ENCODE measurements at regions not wholly inside any gene's neighbourhood (a gene's known extent, or its start where the extent isn't known, plus 50 kb on each side); places are given as distances from the start of the nearest gene placed in this dataset.
A peak's percentile ranks its signal among the peaks of the same experiment; 100 is the strongest.

DNA sequence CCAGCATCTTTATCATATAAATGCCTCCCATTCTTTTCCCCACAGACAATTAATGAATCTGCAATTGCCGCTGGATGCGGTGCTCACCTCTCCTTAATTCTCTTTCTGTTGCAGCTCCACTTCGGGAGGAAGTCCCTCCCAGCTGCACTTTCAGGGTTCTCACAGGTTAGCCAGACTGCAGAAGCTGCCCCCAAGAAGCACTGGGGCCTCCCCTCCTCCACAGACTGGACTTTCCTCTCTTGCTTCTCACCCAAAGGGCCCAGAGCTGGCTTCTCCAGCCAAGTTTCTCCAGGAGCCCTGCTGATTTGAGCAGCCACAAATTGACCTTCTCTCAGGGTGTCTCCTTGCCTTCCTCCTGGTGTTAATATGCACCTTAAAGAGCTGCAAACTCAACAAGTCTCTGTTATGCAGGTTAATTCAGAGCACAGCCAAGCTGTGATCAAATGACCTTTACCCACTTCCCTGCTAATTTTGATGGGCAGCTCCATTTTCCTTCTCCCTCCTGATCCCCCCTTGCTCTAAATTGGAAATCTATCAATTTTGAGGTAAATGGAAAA, 298.9 kb downstream of the BUD13 start:
- Histone ChIP-seq H3K9me3 (ENCODE audit: control insufficient read depth in 2 of 3, insufficient read depth in 1 of 3, low read length in 3 of 3) (no peaks in the 10 kb centered on the region), H3K36me3 (ENCODE audit: control insufficient read depth in 2 of 3, insufficient read depth in 3 of 3, low read length in 3 of 3) (no peaks in the 10 kb centered on the region), H3K27me3 (ENCODE audit: control insufficient read depth, insufficient read depth, low read length) (no peaks in the 10 kb centered on the region), H3K4me1 (ENCODE audit: control insufficient read depth in 2 of 3, insufficient read depth in 2 of 3, low read depth in 1 of 3, low read length in 3 of 3) (peaks cover 0 to 12% (median 4%) of the 10 kb centered on the region in 3 donors), H3K27ac (ENCODE audit: low read depth in 2 of 2, low read length in 2 of 2) (no peak overlapping the region), H3K4me3 (ENCODE audit: low read length in 3 of 3) (no peak overlapping the region), H3K9ac (ENCODE audit: low read length in 3 of 3) (no peak overlapping the region)
- TF ChIP-seq, protein P1, sequence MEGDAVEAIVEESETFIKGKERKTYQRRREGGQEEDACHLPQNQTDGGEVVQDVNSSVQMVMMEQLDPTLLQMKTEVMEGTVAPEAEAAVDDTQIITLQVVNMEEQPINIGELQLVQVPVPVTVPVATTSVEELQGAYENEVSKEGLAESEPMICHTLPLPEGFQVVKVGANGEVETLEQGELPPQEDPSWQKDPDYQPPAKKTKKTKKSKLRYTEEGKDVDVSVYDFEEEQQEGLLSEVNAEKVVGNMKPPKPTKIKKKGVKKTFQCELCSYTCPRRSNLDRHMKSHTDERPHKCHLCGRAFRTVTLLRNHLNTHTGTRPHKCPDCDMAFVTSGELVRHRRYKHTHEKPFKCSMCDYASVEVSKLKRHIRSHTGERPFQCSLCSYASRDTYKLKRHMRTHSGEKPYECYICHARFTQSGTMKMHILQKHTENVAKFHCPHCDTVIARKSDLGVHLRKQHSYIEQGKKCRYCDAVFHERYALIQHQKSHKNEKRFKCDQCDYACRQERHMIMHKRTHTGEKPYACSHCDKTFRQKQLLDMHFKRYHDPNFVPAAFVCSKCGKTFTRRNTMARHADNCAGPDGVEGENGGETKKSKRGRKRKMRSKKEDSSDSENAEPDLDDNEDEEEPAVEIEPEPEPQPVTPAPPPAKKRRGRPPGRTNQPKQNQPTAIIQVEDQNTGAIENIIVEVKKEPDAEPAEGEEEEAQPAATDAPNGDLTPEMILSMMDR (IDR thresholded peaks at IDR 0.05; ENCODE audit: borderline replicate concordance, extremely low read depth, insufficient read depth), result no peak
- DNase-seq (no peak), FAIRE-seq (no peak)
- intact Hi-C loops (cut with DNase I), result no loop called here

DNA sequence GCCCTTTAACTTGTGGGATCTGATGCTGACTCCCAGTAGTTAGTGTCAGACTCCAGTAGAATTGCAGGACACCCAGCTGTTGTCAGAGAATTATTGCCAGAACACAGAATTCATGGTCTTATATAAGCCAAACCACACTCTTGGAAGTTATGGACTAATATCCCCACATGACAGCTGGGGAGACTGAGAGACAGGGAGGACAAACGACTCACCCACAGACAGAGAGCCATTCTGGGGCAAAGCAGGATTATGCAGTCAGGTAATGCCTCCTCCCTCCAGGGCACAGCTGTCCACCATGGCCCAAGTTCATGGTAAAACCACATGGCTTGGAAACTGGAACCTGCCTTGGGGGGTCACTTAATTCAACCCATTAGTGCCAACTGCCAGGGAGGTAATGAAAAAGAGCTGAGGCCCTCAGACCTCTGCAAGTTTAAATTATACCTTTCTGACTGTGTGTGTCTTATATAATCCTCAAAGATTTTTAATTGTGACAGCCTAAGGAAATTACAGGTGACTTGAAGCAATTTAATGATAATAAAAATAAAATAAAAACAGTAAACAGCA, 299.5 kb downstream of the BUD13 start:
- no peak for DNase-seq
- H3K9me3 ChIP-seq (ENCODE audit: control insufficient read depth in 2 of 3, insufficient read depth in 1 of 3, low read length in 3 of 3), result no peaks in the 10 kb centered on the region
- TF ChIP-seq, protein P1 (IDR thresholded peaks at IDR 0.05; ENCODE audit: borderline replicate concordance, extremely low read depth, insufficient read depth), result no peak
- intact Hi-C loops (cut with DNase I), result no loop called here
- H3K9ac ChIP-seq (ENCODE audit: low read length in 3 of 3), result no peak overlapping the region
- H3K4me3 ChIP-seq (ENCODE audit: low read length in 3 of 3), result no peak overlapping the region
- peaks cover 0 to 12% (median 4%) of the 10 kb centered on the region in 3 donors for H3K4me1 ChIP-seq (ENCODE audit: control insufficient read depth in 2 of 3, insufficient read depth in 2 of 3, low read depth in 1 of 3, low read length in 3 of 3)
- no peaks in the 10 kb centered on the region for H3K27me3 ChIP-seq (ENCODE audit: control insufficient read depth, insufficient read depth, low read length)
- no peaks in the 10 kb centered on the region for H3K36me3 ChIP-seq (ENCODE audit: control insufficient read depth in 2 of 3, insufficient read depth in 3 of 3, low read length in 3 of 3)
- no peak for FAIRE-seq
- no peak overlapping the region for H3K27ac ChIP-seq (ENCODE audit: low read depth in 2 of 2, low read length in 2 of 2)

DNA sequence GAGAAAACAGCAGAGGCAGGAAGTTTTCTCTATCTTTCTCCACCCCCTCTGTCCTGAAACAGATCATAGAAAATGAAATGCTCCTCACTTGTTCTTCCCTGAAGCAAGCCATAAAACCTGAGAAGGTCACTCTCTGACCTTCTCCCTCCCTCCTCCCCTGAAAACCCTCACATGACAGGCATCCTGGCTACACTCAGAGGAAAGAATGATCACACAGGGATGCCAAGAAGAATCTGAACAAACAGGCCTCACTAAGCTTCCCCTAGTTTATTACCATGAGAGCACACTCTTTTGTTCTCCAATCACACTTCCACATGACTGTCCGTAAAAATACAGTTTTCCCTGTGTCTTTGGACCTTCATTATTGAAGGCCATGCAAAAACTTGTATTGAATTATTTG, 300.1 kb downstream of the BUD13 start:
- TF ChIP-seq, protein P1 (IDR thresholded peaks at IDR 0.05; ENCODE audit: borderline replicate concordance, extremely low read depth, insufficient read depth), result no peak
- FAIRE-seq (no peak), DNase-seq (peak in 3 of 5 donors; percentile 76 to 89 (median 85))
- Histone ChIP-seq H3K4me1 (ENCODE audit: control insufficient read depth in 2 of 3, insufficient read depth in 2 of 3, low read depth in 1 of 3, low read length in 3 of 3) (peaks cover 0 to 12% (median 4%) of the 10 kb centered on the region in 3 donors), H3K27me3 (ENCODE audit: control insufficient read depth, insufficient read depth, low read length) (no peaks in the 10 kb centered on the region), H3K27ac (ENCODE audit: low read depth in 2 of 2, low read length in 2 of 2) (no peak overlapping the region), H3K36me3 (ENCODE audit: control insufficient read depth in 2 of 3, insufficient read depth in 3 of 3, low read length in 3 of 3) (no peaks in the 10 kb centered on the region), H3K9ac (ENCODE audit: low read length in 3 of 3) (no peak overlapping the region), H3K9me3 (ENCODE audit: control insufficient read depth in 2 of 3, insufficient read depth in 1 of 3, low read length in 3 of 3) (no peaks in the 10 kb centered on the region), H3K4me3 (ENCODE audit: low read length in 3 of 3) (no peak overlapping the region)
- intact Hi-C loops (cut with DNase I), result no loop called here
